GM12878 (cell line): ENCODE measurements at regions not wholly inside any gene's neighbourhood (a gene's known extent, or its start where the extent isn't known, plus 50 kb on each side); places are given as distances from the start of the nearest gene placed in this dataset.

Experiments
- ATAC-seq: fragments of 200-7000 bp; cut with Tn5 transposase; 3 replicates; pipeline ENCODE4 v1.9.1; 2020; ENCODE audit warnings: mild to moderate bottlenecking, moderate library complexity
- BruUV-seq: library from RNA; stranded (reverse); fragments of 400-500 nt; replicated peaks from 2 replicates; lab custom pipeline; 2021; lab: Mats Ljungman, UMichigan
- CTCF ChIA-PET: fragments of 300-600 bp; sonication (Branson Sonifier 250); formaldehyde crosslinking; extraction: SDS; loops from one replicate; lab custom pipeline; 2021; ENCODE audit warnings: inconsistent platforms; lab: Yijun Ruan, JAX
- POLR2A ChIA-PET: fragments of 350-600 bp; formaldehyde crosslinking; extraction: SDS; loops from one replicate; lab custom pipeline; 2021; ENCODE audit warnings: inconsistent platforms; lab: Charles Lee
- RAD21 ChIA-PET: fragments of 300-600 bp; sonication (Branson Sonifier 250); formaldehyde crosslinking; loops from one replicate; lab custom pipeline; 2023; ENCODE audit warnings: antibody characterized with exemption; ENCODE audit not compliant: unreplicated experiment; lab: Charles Lee
- SMC1A ChIA-PET: fragments of 300-600 bp; sonication (Branson Sonifier 250); formaldehyde crosslinking; loops from one replicate; lab custom pipeline; 2023; ENCODE audit not compliant: unreplicated experiment, uncharacterized antibody; lab: Charles Lee
- DNase-seq: peaks from one replicate; pipeline ENCODE4 v3.0.0-alpha.2; 2011; ENCODE audit warnings: low read depth, low spot score
- FAIRE-seq: peaks from 3 replicates; lab custom pipeline; 2011; peaks lifted over from hg19 to GRCh38; lab: Jason Lieb, UNC
- H2AFZ ChIP-seq: 2 replicates; pipeline ENCODE4 v1.6.0; 2011; ENCODE audit warnings: low read depth, low read length, control low read depth; ENCODE audit not compliant: control insufficient read depth
- H3K27ac ChIP-seq: 2 replicates; pipeline ENCODE4 v1.5.1; 2011; ENCODE audit warnings: control low read depth; ENCODE audit not compliant: control insufficient read depth, insufficient read depth
- H3K27me3 ChIP-seq, 2 experiments: replicated peaks in 1 of 2; 2 replicates each; pipeline versions ENCODE4 v1.6.0 to v1.6.1; 2011; ENCODE audit warnings: low read length in 1 of 2; ENCODE audit not compliant: control insufficient read depth in 2 of 2, insufficient read depth in 2 of 2
- H3K36me3 ChIP-seq, 2 experiments: 2 replicates each; pipeline ENCODE4 v1.5.1; 2011; ENCODE audit warnings: low read length in 1 of 2; ENCODE audit not compliant: control insufficient read depth in 2 of 2, insufficient read depth in 2 of 2
- H3K4me1 ChIP-seq: 2 replicates; pipeline ENCODE4 v1.6.1; 2011; ENCODE audit warnings: mild to moderate bottlenecking, low read length, moderate library complexity, mixed read lengths; ENCODE audit not compliant: control insufficient read depth, insufficient read depth
- H3K4me2 ChIP-seq: 2 replicates; pipeline ENCODE4 v1.6.0; 2011; ENCODE audit warnings: control low read depth; ENCODE audit not compliant: control insufficient read depth, insufficient read depth
- H3K4me3 ChIP-seq: fragments of 200-600 bp; sonication (generic); 2 replicates; pipeline ENCODE4 v1.5.1; 2016
- H3K79me2 ChIP-seq: 2 replicates; pipeline ENCODE4 v1.6.0; 2011; ENCODE audit warnings: low read length; ENCODE audit not compliant: control insufficient read depth, insufficient read depth
- H3K9ac ChIP-seq: 2 replicates; pipeline ENCODE4 v1.8.0; 2011; ENCODE audit warnings: low read length, control low read depth, mixed read lengths; ENCODE audit not compliant: control insufficient read depth, insufficient read depth
- H3K9me3 ChIP-seq: replicated peaks from 3 replicates; pipeline ENCODE4 v1.5.1; 2011; ENCODE audit warnings: mild to moderate bottlenecking, low read length; ENCODE audit not compliant: control insufficient read depth, insufficient read depth
- H4K20me1 ChIP-seq: 2 replicates; pipeline ENCODE4 v1.6.0; 2011; ENCODE audit not compliant: control insufficient read depth, insufficient read depth
- CBX3 ChIP-seq: fragments of 200-600 bp; sonication (generic); IDR thresholded peaks from 2 replicates; pipeline ENCODE4 v1.6.1; 2016; ENCODE audit warnings: low read depth, borderline replicate concordance
- CREB1 ChIP-seq: IDR thresholded peaks from 2 replicates; pipeline ENCODE4 v1.6.1; 2012; ENCODE audit warnings: low read depth, mild to moderate bottlenecking, inconsistent platforms
- JUNB ChIP-seq: IDR thresholded peaks from 2 replicates; pipeline ENCODE4 v1.6.1; 2016; ENCODE audit warnings: antibody characterized with exemption, mild to moderate bottlenecking
- MTA3 ChIP-seq: IDR thresholded peaks from 2 replicates; pipeline ENCODE4 v1.6.1; 2012; ENCODE audit warnings: low read length, inconsistent platforms, borderline replicate concordance
- NFXL1 ChIP-seq: fragments of 450-650 bp; IDR thresholded peaks from 2 replicates; pipeline ENCODE4 v1.6.1; 2017; ENCODE audit warnings: antibody characterized with exemption, mild to moderate bottlenecking, borderline replicate concordance
- POLR2AphosphoS2 ChIP-seq: IDR thresholded peaks from 2 replicates; pipeline ENCODE4 v1.6.1; 2011; ENCODE audit warnings: low read depth, mild to moderate bottlenecking, low read length, improper control_type of control experiment, moderate library complexity
- STAT1 ChIP-seq: fragments of 450-650 bp; conservative IDR thresholded peaks from 2 replicates; pipeline ENCODE4 v1.6.1; 2014; ENCODE audit warnings: antibody characterized with exemption, mild to moderate bottlenecking
- TARDBP ChIP-seq: IDR thresholded peaks from 2 replicates; pipeline ENCODE4 v1.6.1; 2016; ENCODE audit warnings: borderline replicate concordance
- ZBTB11 ChIP-seq: fragments of 450-650 bp; formaldehyde crosslinking; IDR thresholded peaks from 2 replicates; pipeline ENCODE4 v1.5.0; 2022; ENCODE audit warnings: mild to moderate bottlenecking, missing genetic modification characterization
- ZBTB4 ChIP-seq: fragments of 450-650 bp; formaldehyde crosslinking; IDR thresholded peaks from 2 replicates; pipeline ENCODE4 v1.4.0; 2022; ENCODE audit warnings: mild to moderate bottlenecking, moderate library complexity
- ZNF207 ChIP-seq: fragments of 450-650 bp; IDR thresholded peaks from 2 replicates; pipeline ENCODE4 v1.6.1; 2014; ENCODE audit warnings: antibody characterized with exemption, mild to moderate bottlenecking, borderline replicate concordance
- ZNF217 ChIP-seq: fragments of 450-650 bp; IDR thresholded peaks from 2 replicates; pipeline ENCODE4 v1.6.1; 2017; ENCODE audit warnings: antibody characterized with exemption, mild to moderate bottlenecking
- ZNF622 ChIP-seq: fragments of 450-650 bp; IDR thresholded peaks from 2 replicates; pipeline ENCODE4 v1.6.1; 2017; ENCODE audit warnings: mild to moderate bottlenecking, inconsistent platforms
- WGBS: methylation state at CpG from one replicate; pipeline ENCODE4 v1.1.6; 2016; ENCODE audit warnings: low lambda C conversion rate; ENCODE audit not compliant: insufficient replicate concordance, insufficient coverage; ENCODE audit errors: missing lambda C conversion rate; 5-methylcytosine and 5-hydroxymethylcytosine counted together
- in situ Hi-C: fragments of 300-500 bp; cut with MboI; formaldehyde crosslinking; loops from 9 replicates; pipeline ENCODE4 v1.14.3; 2018; ENCODE audit warnings: mixed read lengths
- intact Hi-C: fragments of 100-400 bp; cut with micrococcal nuclease; formaldehyde crosslinking; loops from one replicate; pipeline ENCODE4 v1.14.2; 2022; ENCODE audit not compliant: unreplicated experiment
- TF ChIP-seq, protein P1 (sequence below): fragments of 450-650 bp; conservative IDR thresholded peaks from 2 replicates; pipeline ENCODE4 v1.6.1; 2017; ENCODE audit warnings: mild to moderate bottlenecking, moderate library complexity

- TF ChIP-seq ZNF207 = no peak
- no peak for TF ChIP-seq ZNF622
- TF ChIP-seq ZBTB11 (CRISPR knock-in tag) = no peak
- peak; percentile 51 for TF ChIP-seq JUNB
- TF ChIP-seq MTA3 = no peak
Measured at GRCh38 chr1:182189535-182190066, 128.1 kb upstream of the ZNF648 start (continued).

GRCh38 chr1:182186757-182187146, 125.2 kb upstream of the ZNF648 start:
- ChIA-PET POLR2A (no interaction called here), SMC1A (interaction anchor here (0.9 to 1.0 kb wide), 2 partner anchors 39 to 43 kb away, joined by 3 to 6 read pairs; no protein-coding TSS in a partner anchor), CTCF (interaction anchor here (1.1 kb wide), 1 partner anchor 44 kb away, joined by 4 read pairs; no protein-coding TSS in a partner anchor), RAD21 (no interaction called here)
- H3K9ac ChIP-seq = no peak overlapping the region
- H3K4me1 ChIP-seq = no peaks in the 10 kb centered on the region
- BruUV-seq = no TSS peak
- ATAC-seq (no peak), FAIRE-seq (no peak), DNase-seq (no peak)
- H4K20me1 ChIP-seq = no peaks in the 10 kb centered on the region
- in situ Hi-C loops = no loop called here
- H3K79me2 ChIP-seq = no peaks in the 10 kb centered on the region
- intact Hi-C loops = no loop called here
- H3K27ac ChIP-seq = no peak overlapping the region
- no peak overlapping the region for H2AFZ ChIP-seq
- no peaks in the 10 kb centered on the region for H3K9me3 ChIP-seq
- H3K4me3 ChIP-seq = no peak overlapping the region
- WGBS = 0% methylated on average over 3 of the region's 3 CpGs
- no peaks in the 10 kb centered on the region for H3K36me3 ChIP-seq
- no peaks in the 10 kb centered on the region; a peak in 1 of 4 replicates for H3K27me3 ChIP-seq
- H3K4me2 ChIP-seq = no peak overlapping the region
- TF ChIP-seq, protein P1, sequence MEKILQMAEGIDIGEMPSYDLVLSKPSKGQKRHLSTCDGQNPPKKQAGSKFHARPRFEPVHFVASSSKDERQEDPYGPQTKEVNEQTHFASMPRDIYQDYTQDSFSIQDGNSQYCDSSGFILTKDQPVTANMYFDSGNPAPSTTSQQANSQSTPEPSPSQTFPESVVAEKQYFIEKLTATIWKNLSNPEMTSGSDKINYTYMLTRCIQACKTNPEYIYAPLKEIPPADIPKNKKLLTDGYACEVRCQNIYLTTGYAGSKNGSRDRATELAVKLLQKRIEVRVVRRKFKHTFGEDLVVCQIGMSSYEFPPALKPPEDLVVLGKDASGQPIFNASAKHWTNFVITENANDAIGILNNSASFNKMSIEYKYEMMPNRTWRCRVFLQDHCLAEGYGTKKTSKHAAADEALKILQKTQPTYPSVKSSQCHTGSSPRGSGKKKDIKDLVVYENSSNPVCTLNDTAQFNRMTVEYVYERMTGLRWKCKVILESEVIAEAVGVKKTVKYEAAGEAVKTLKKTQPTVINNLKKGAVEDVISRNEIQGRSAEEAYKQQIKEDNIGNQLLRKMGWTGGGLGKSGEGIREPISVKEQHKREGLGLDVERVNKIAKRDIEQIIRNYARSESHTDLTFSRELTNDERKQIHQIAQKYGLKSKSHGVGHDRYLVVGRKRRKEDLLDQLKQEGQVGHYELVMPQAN = no peak
- TF ChIP-seq CBX3 = no peak
- TF ChIP-seq NFXL1 = no peak
- TF ChIP-seq POLR2AphosphoS2 = no peak
- no peak for TF ChIP-seq TARDBP
- TF ChIP-seq ZNF217 = no peak
- TF ChIP-seq ZNF207 = no peak
- TF ChIP-seq CREB1 = no peak
- no peak for TF ChIP-seq MTA3
- no peak for TF ChIP-seq STAT1
- TF ChIP-seq ZBTB4 (CRISPR knock-in tag) = no peak
